CD4-positive, CD25-positive, alpha-beta regulatory T cell (primary cell): ENCODE measurements at regions not wholly inside any gene's neighbourhood (a gene's known extent, or its start where the extent isn't known, plus 50 kb on each side); places are given as distances from the start of the nearest gene placed in this dataset.
"Not testable (repeated sequence)": the region's sequence is repeated elsewhere in the genome, so short reads cannot be mapped to it uniquely, and the experiment has no call there.

ENCODE experiments used
- ATAC-seq, 2 donors: fragments of 150-1000 bp; cut with Tn5 transposase; one replicate each; pipeline ENCODE4 v1.10.0; 2021; ENCODE audit warnings: low read depth in 2 of 2, moderate number of reproducible peaks in 2 of 2, moderate library complexity in 1 of 2
- DNase-seq, 3 donors: peaks; one replicate each; pipeline versions ENCODE4 v3.0.0 to v3.0.0-alpha.2; 2012 to 2022; ENCODE audit warnings: mixed read lengths in 1 of 3
- H3K27ac ChIP-seq: one replicate; pipeline ENCODE4 v1.7.0; 2013; ENCODE audit warnings: mild to moderate bottlenecking, low read length; ENCODE audit not compliant: insufficient read depth, poor library complexity, severe bottlenecking
- H3K27me3 ChIP-seq: one replicate; pipeline ENCODE4 v1.7.0; 2013; ENCODE audit warnings: low read length; ENCODE audit not compliant: control insufficient read depth, insufficient read depth
- H3K36me3 ChIP-seq: one replicate; pipeline ENCODE4 v1.7.0; 2013; ENCODE audit warnings: mild to moderate bottlenecking, low read length, moderate library complexity; ENCODE audit not compliant: control insufficient read depth, insufficient read depth
- H3K4me1 ChIP-seq: 2 replicates; pipeline ENCODE4 v1.7.0; 2013; ENCODE audit warnings: mild to moderate bottlenecking, low read length; ENCODE audit not compliant: insufficient read depth, control insufficient read depth, poor library complexity, severe bottlenecking
- H3K4me3 ChIP-seq: one replicate; pipeline ENCODE4 v1.7.0; 2013; ENCODE audit warnings: low read depth, mild to moderate bottlenecking, low read length, moderate library complexity
- H3K9me3 ChIP-seq, 2 experiments: 1 replicate in 1 of 2; 2 replicates in 1 of 2; pipeline ENCODE4 v1.7.0; 2013; ENCODE audit warnings: low read length in 2 of 2, mild to moderate bottlenecking in 1 of 2, moderate library complexity in 1 of 2; ENCODE audit not compliant: control insufficient read depth in 2 of 2
- H3K27ac Mint-ChIP-seq, 3 donors: one replicate each; pipeline ENCODE4 v1.8.0; 2020 to 2022; ENCODE audit warnings: mild to moderate bottlenecking in 3 of 3, mixed read lengths in 3 of 3, moderate library complexity in 2 of 3
- H3K27me3 Mint-ChIP-seq: one replicate; pipeline ENCODE4 v1.8.0; 2022; ENCODE audit warnings: mild to moderate bottlenecking, mixed read lengths
- H3K36me3 Mint-ChIP-seq: one replicate; pipeline ENCODE4 v1.8.0; 2020; ENCODE audit warnings: mixed read lengths
- H3K4me1 Mint-ChIP-seq, 4 donors: one replicate each; pipeline ENCODE4 v1.8.0; 2020 to 2022; ENCODE audit warnings: mixed read lengths in 4 of 4, mild to moderate bottlenecking in 1 of 4
- H3K4me3 Mint-ChIP-seq, 4 donors: one replicate each; pipeline ENCODE4 v1.8.0; 2020 to 2022; ENCODE audit warnings: mild to moderate bottlenecking in 4 of 4, mixed read lengths in 4 of 4, moderate library complexity in 3 of 4
- H3K9me3 Mint-ChIP-seq, 7 donors: one replicate each; pipeline ENCODE4 v1.8.0; 2020 to 2022; ENCODE audit warnings: mixed read lengths in 7 of 7, mild to moderate bottlenecking in 3 of 7, moderate library complexity in 2 of 7

DNA sequence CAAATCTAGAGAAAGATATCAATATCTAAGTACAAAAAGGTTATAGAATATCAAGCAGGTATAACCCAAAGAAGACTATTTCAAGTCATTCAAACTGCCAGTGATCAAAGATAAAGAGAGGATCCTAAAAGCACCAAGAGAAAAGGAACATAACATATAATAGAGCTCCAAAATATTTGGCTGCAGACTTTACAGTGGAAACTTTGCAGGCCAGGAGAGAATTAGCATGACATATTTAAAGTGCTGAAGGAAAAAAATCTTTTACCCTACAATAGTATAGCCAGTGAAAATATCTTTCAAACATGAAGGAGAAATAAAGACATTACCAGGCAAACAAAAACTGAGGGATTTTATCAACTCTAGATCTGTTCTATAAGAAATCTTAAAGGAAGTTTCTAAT lies 254.3 kb upstream of the ARHGEF26 start:
- H3K27ac Mint-ChIP-seq, result peak overlapping the region in 1 of 3 donors; percentile 22
- H3K4me3 Mint-ChIP-seq, result no peak overlapping the region
- H3K36me3 Mint-ChIP-seq, result no peaks in the 10 kb centered on the region
- no peaks in the 10 kb centered on the region for H3K9me3 ChIP-seq
- peaks cover 0 to 11% (median 1%) of the 10 kb centered on the region in 7 donors for H3K9me3 Mint-ChIP-seq
- no peaks in the 10 kb centered on the region for H3K4me1 Mint-ChIP-seq
- no peak overlapping the region for H3K4me3 ChIP-seq
- ATAC-seq (no peak), DNase-seq (no peak)
- no peaks in the 10 kb centered on the region for H3K4me1 ChIP-seq
- no peaks in the 10 kb centered on the region for H3K27me3 Mint-ChIP-seq
- H3K27me3 ChIP-seq, result no peaks in the 10 kb centered on the region
- H3K36me3 ChIP-seq, result no peaks in the 10 kb centered on the region
- H3K27ac ChIP-seq, result no peak overlapping the region

GRCh38 chr3:153874348-153874747 lies 246.8 kb upstream of the ARHGEF26 start:
- not testable (repeated sequence) for H3K36me3 ChIP-seq, ATAC-seq, DNase-seq, H3K27me3 ChIP-seq, H3K4me1 Mint-ChIP-seq, H3K27ac Mint-ChIP-seq, H3K4me3 Mint-ChIP-seq, H3K36me3 Mint-ChIP-seq, H3K27me3 Mint-ChIP-seq, H3K27ac ChIP-seq, H3K9me3 ChIP-seq, H3K4me3 ChIP-seq, H3K4me1 ChIP-seq
- H3K9me3 Mint-ChIP-seq, result peaks cover 0 to 11% (median 5%) of the 10 kb centered on the region in 7 donors

DNA sequence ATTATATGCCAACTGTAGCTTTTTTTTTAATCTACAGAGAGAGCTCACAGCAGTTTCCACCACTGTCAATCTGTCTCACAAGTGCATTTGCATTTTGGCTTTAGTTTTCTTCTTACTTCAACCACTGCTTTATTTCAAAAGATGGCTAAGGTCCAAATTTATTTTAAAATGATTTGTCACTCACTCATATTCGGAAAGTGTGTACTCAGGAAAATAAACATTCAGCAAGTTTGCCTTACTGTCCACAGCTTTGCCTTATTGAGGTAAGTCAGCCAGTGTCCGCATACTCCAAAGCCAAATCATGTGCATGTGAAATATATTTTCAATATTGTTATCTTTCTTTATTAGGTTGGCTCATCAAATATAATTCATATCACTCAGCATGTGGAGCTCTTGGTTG lies 240.7 kb upstream of the ARHGEF26 start:
- Mint-ChIP-seq H3K27ac (no peak overlapping the region), H3K36me3 (no peaks in the 10 kb centered on the region), H3K4me1 (no peaks in the 10 kb centered on the region), H3K4me3 (no peak overlapping the region), H3K9me3 (peaks cover 0 to 4% (median 0%) of the 10 kb centered on the region in 7 donors), H3K27me3 (no peaks in the 10 kb centered on the region)
- Histone ChIP-seq H3K4me1 (no peaks in the 10 kb centered on the region), H3K27me3 (no peaks in the 10 kb centered on the region), H3K27ac (no peak overlapping the region), H3K4me3 (no peak overlapping the region), H3K9me3 (no peaks in the 10 kb centered on the region), H3K36me3 (no peaks in the 10 kb centered on the region)
- ATAC-seq (no peak), DNase-seq (no peak)

- no peaks in the 10 kb centered on the region for H3K4me1 Mint-ChIP-seq
- Histone ChIP-seq H3K4me3 (no peak overlapping the region), H3K27me3 (no peaks in the 10 kb centered on the region), H3K27ac (no peak overlapping the region), H3K9me3 (no peaks in the 10 kb centered on the region), H3K4me1 (no peaks in the 10 kb centered on the region), H3K36me3 (no peaks in the 10 kb centered on the region)
- no peaks in the 10 kb centered on the region for H3K36me3 Mint-ChIP-seq
- no peak overlapping the region for H3K27ac Mint-ChIP-seq
- DNase-seq (no peak), ATAC-seq (no peak)
- peaks cover 0 to under 1% (median 0%) of the 10 kb centered on the region in 7 donors for H3K9me3 Mint-ChIP-seq
- no peak overlapping the region for H3K4me3 Mint-ChIP-seq
- no peaks in the 10 kb centered on the region for H3K27me3 Mint-ChIP-seq
Observed at GRCh38 chr3:153881201-153881600, 240.0 kb upstream of the ARHGEF26 start.

GRCh38 chr3:153885359-153885758 lies 235.8 kb upstream of the ARHGEF26 start:
- DNase-seq, result no peak
- Mint-ChIP-seq H3K4me3 (no peak overlapping the region), H3K9me3 (no peaks in the 10 kb centered on the region), H3K27ac (no peak overlapping the region), H3K27me3 (no peaks in the 10 kb centered on the region), H3K4me1 (no peaks in the 10 kb centered on the region), H3K36me3 (no peaks in the 10 kb centered on the region)
- H3K4me1 ChIP-seq, result no peaks in the 10 kb centered on the region
- H3K27me3 ChIP-seq, result no peaks in the 10 kb centered on the region
- ATAC-seq, result no peak
- H3K9me3 ChIP-seq, result no peaks in the 10 kb centered on the region
- no peak overlapping the region for H3K4me3 ChIP-seq
- no peaks in the 10 kb centered on the region for H3K36me3 ChIP-seq
- no peak overlapping the region for H3K27ac ChIP-seq

DNA sequence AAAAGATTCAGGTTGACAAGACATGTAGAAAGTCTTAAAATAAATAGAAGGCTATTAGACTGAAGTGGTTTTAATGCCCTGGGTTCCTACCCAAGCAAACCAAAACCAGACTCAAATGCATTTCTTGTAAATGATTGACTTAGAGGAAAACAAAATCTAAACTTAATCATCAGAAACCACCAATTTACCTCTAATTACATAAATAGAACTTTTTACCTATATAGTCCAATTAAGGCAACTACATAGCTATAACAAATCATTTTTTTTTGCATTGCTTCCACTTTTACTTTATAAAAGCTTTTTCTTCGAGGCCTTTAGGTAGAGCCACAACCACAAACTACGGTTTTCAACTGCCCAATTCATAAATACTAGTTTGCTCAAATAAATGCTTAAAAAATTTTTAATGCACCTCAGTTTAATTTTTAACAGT lies 231.3 kb upstream of the ARHGEF26 start:
- H3K4me3 ChIP-seq, result no peak overlapping the region
- Mint-ChIP-seq H3K27ac (no peak overlapping the region), H3K4me3 (no peak overlapping the region), H3K27me3 (no peaks in the 10 kb centered on the region), H3K36me3 (no peaks in the 10 kb centered on the region), H3K4me1 (no peaks in the 10 kb centered on the region), H3K9me3 (no peaks in the 10 kb centered on the region)
- H3K27me3 ChIP-seq, result no peaks in the 10 kb centered on the region
- ATAC-seq (no peak), DNase-seq (no peak)
- no peaks in the 10 kb centered on the region for H3K36me3 ChIP-seq
- no peak overlapping the region for H3K27ac ChIP-seq
- H3K9me3 ChIP-seq, result no peaks in the 10 kb centered on the region
- no peaks in the 10 kb centered on the region for H3K4me1 ChIP-seq

GRCh38 chr3:153892126-153892525 lies 229.1 kb upstream of the ARHGEF26 start:
- Histone ChIP-seq H3K27me3 (no peaks in the 10 kb centered on the region), H3K27ac (no peak overlapping the region), H3K36me3 (no peaks in the 10 kb centered on the region), H3K9me3 (no peaks in the 10 kb centered on the region), H3K4me3 (no peak overlapping the region), H3K4me1 (no peaks in the 10 kb centered on the region)
- ATAC-seq (no peak), DNase-seq (no peak)
- Mint-ChIP-seq H3K27ac (no peak overlapping the region), H3K4me1 (no peaks in the 10 kb centered on the region), H3K27me3 (no peaks in the 10 kb centered on the region), H3K36me3 (no peaks in the 10 kb centered on the region), H3K9me3 (no peaks in the 10 kb centered on the region), H3K4me3 (no peak overlapping the region)

DNA sequence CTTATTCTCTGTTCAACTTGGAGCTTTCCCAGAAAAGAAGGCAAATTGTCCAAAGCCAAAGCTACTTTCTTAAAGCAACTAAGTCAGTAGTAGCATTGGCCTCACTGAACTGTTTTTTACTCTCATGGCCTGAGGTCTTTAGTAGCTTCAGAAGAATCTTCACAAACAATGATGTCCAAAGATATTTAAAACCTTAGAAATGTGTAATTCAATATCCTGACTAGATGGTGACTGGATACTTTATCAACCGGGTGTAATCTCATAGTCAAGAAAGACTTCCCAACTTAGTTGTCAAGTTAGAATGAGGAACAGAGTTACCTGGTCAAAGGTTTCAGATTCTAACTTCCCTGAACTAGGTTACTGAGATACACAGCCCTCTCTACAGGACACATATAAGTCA lies 226.3 kb upstream of the ARHGEF26 start:
- no peak overlapping the region for H3K27ac ChIP-seq
- Mint-ChIP-seq H3K4me3 (no peak overlapping the region), H3K27me3 (no peaks in the 10 kb centered on the region), H3K27ac (no peak overlapping the region), H3K9me3 (no peaks in the 10 kb centered on the region), H3K36me3 (no peaks in the 10 kb centered on the region), H3K4me1 (no peaks in the 10 kb centered on the region)
- DNase-seq (no peak), ATAC-seq (no peak)
- H3K36me3 ChIP-seq, result no peaks in the 10 kb centered on the region
- H3K4me1 ChIP-seq, result no peaks in the 10 kb centered on the region
- H3K4me3 ChIP-seq, result no peak overlapping the region
- no peaks in the 10 kb centered on the region for H3K27me3 ChIP-seq
- no peaks in the 10 kb centered on the region for H3K9me3 ChIP-seq
